ENCODE measurements at regions not wholly inside any gene's neighbourhood (a gene's known extent, or its start where the extent isn't known, plus 50 kb on each side); places are given as distances from the start of the nearest gene placed in this dataset.
A peak's percentile ranks its signal among the peaks of the same experiment; 100 is the strongest.
"Not testable (repeated sequence)": the region's sequence is repeated elsewhere in the genome, so short reads cannot be mapped to it uniquely, and the experiment has no call there.

- POLR2A ChIA-PET, result no interaction called here
- DNase-seq (ENCODE audit: low read depth, low spot score), result no peak
- no peak overlapping the region for H3K4me3 ChIP-seq (ENCODE audit: low read depth, low read length)
- CTCF ChIA-PET, result no interaction called here
- TF ChIP-seq CTCF (IDR thresholded peaks at IDR 0.05; ENCODE audit: insufficient read depth, low read length, missing control alignments), result no peak
Measured at GRCh38 chr14:88975926-88976325, 151.5 kb downstream of the TTC8 start.

GRCh38 chr14:88980907-88981306, 156.5 kb downstream of the TTC8 start:
- DNase-seq (ENCODE audit: low read depth, low spot score); H3K4me3 ChIP-seq (ENCODE audit: low read depth, low read length); POLR2A ChIA-PET; CTCF ChIA-PET: not testable (repeated sequence)

- DNase-seq (ENCODE audit: low read depth, low spot score), result no peak
- CTCF ChIA-PET, result no interaction called here
Measured at GRCh38 chr14:88981948-88982347, 157.5 kb downstream of the TTC8 start.

GRCh38 chr14:88983755-88984154, 159.3 kb downstream of the TTC8 start:
- DNase-seq (ENCODE audit: low read depth, low spot score), result peak; percentile 68
- ChIA-PET CTCF (no interaction called here), POLR2A (interaction anchor here (0.9 kb wide), 1 partner anchor 17 kb away, joined by 3 read pairs; no protein-coding TSS in a partner anchor)
- TF ChIP-seq CTCF (IDR thresholded peaks at IDR 0.05; ENCODE audit: insufficient read depth, low read length, missing control alignments), result no peak
- no peak overlapping the region for H3K4me3 ChIP-seq (ENCODE audit: low read depth, low read length)

More at GRCh38 chr14:88981948-88982347, 157.5 kb downstream of the TTC8 start:
- no peak for TF ChIP-seq CTCF (IDR thresholded peaks at IDR 0.05; ENCODE audit: insufficient read depth, low read length, missing control alignments)
- POLR2A ChIA-PET, result no interaction called here
- no peak overlapping the region for H3K4me3 ChIP-seq (ENCODE audit: low read depth, low read length)

GRCh38 chr14:88985654-88986053, 161.2 kb downstream of the TTC8 start:
- TF ChIP-seq CTCF (IDR thresholded peaks at IDR 0.05; ENCODE audit: insufficient read depth, low read length, missing control alignments), result no peak
- H3K4me3 ChIP-seq (ENCODE audit: low read depth, low read length), result no peak overlapping the region
- ChIA-PET CTCF (no interaction called here), POLR2A (no interaction called here)
- no peak for DNase-seq (ENCODE audit: low read depth, low spot score)

GRCh38 chr14:88986146-88986841, 161.8 kb downstream of the TTC8 start:
- H3K4me3 ChIP-seq (ENCODE audit: low read depth, low read length), result no peak overlapping the region
- no peak for TF ChIP-seq CTCF (IDR thresholded peaks at IDR 0.05; ENCODE audit: insufficient read depth, low read length, missing control alignments)
- CTCF ChIA-PET, result no interaction called here
- no peak for DNase-seq (ENCODE audit: low read depth, low spot score)
- POLR2A ChIA-PET, result no interaction called here

- CTCF ChIA-PET; POLR2A ChIA-PET; DNase-seq (ENCODE audit: low read depth, low spot score); H3K4me3 ChIP-seq (ENCODE audit: low read depth, low read length): not testable (repeated sequence)
Measured at GRCh38 chr14:88986908-88987307, 162.5 kb downstream of the TTC8 start.
